DOHH2 (cell line): ENCODE measurements at regions not wholly inside any gene's neighbourhood (a gene's known extent, or its start where the extent isn't known, plus 50 kb on each side); places are given as distances from the start of the nearest gene placed in this dataset.

Source experiments
- H3F3A ChIP-seq: fragments of 200-600 bp; sonication (generic), shearing (Covaris generic); 2 replicates; pipeline ENCODE4 v1.6.0; 2016; ENCODE audit warnings: antibody characterized with exemption, mild to moderate bottlenecking; ENCODE audit not compliant: control insufficient read depth, insufficient read depth
- H3K27ac ChIP-seq: fragments of 200-600 bp; sonication (generic); 2 replicates; pipeline ENCODE4 v1.5.1; 2014; ENCODE audit warnings: low read depth, mild to moderate bottlenecking, low read length, moderate library complexity
- H3K27me3 ChIP-seq: fragments of 200-600 bp; sonication (generic); 2 replicates; pipeline ENCODE4 v1.6.1; 2014; ENCODE audit warnings: mild to moderate bottlenecking, low read length, mixed read lengths; ENCODE audit not compliant: control insufficient read depth
- H3K36me3 ChIP-seq: fragments of 200-600 bp; sonication (generic); 2 replicates; pipeline ENCODE4 v1.6.1; 2014; ENCODE audit warnings: mild to moderate bottlenecking, low read length, moderate library complexity, mixed read lengths; ENCODE audit not compliant: control insufficient read depth
- H3K4me1 ChIP-seq: fragments of 200-600 bp; sonication (generic); 2 replicates; pipeline ENCODE4 v1.6.1; 2014; ENCODE audit warnings: mild to moderate bottlenecking, low read length, mixed read lengths; ENCODE audit not compliant: control insufficient read depth
- H3K4me2 ChIP-seq: fragments of 200-600 bp; sonication (generic); 2 replicates; pipeline ENCODE4 v1.6.0; 2014; ENCODE audit warnings: mild to moderate bottlenecking, low read length, moderate library complexity
- H3K4me3 ChIP-seq: fragments of 200-600 bp; sonication (generic); 2 replicates; pipeline ENCODE4 v1.5.1; 2014; ENCODE audit warnings: mild to moderate bottlenecking, low read length, mixed read lengths
- H3K79me2 ChIP-seq: fragments of 200-600 bp; sonication (generic); 2 replicates; pipeline ENCODE4 v1.6.1; 2014; ENCODE audit warnings: mild to moderate bottlenecking, low read length, mixed read lengths; ENCODE audit not compliant: control insufficient read depth
- H3K9me2 ChIP-seq: fragments of 200-600 bp; sonication (generic); replicated peaks from 2 replicates; pipeline ENCODE4 v1.6.1; 2014; ENCODE audit warnings: mild to moderate bottlenecking, low read length, mixed read lengths; ENCODE audit not compliant: control insufficient read depth
- H3K9me3 ChIP-seq: fragments of 200-600 bp; sonication (generic); 2 replicates; pipeline ENCODE4 v1.6.1; 2014; ENCODE audit warnings: antibody characterized with exemption, low read length, mixed read lengths; ENCODE audit not compliant: control insufficient read depth, insufficient read depth
- H4K20me1 ChIP-seq: fragments of 200-600 bp; sonication (generic); 2 replicates; pipeline ENCODE4 v1.6.0; 2014; ENCODE audit warnings: low read depth, mild to moderate bottlenecking, antibody characterized with exemption, low read length, moderate library complexity; ENCODE audit not compliant: control insufficient read depth, insufficient read depth
- CTCF ChIP-seq: fragments of 200-600 bp; sonication (generic); IDR thresholded peaks from one replicate; pipeline ENCODE4 v1.5.1; 2014; ENCODE audit warnings: antibody characterized with exemption, mild to moderate bottlenecking, low read depth, low read length; ENCODE audit not compliant: poor library complexity, severe bottlenecking
- EZH2phosphoT487 ChIP-seq: fragments of 200-600 bp; sonication (generic); IDR thresholded peaks from 2 replicates; pipeline ENCODE4 v1.6.1; 2017; ENCODE audit warnings: borderline replicate concordance, mild to moderate bottlenecking, antibody characterized with exemption, low read length, moderate library complexity, mixed read lengths

GRCh38 chr10:43811871-43812270 lies 163.2 kb upstream of the ZNF32 start:
- Histone ChIP-seq H3K27me3 (no peaks in the 10 kb centered on the region; the same call in 1 of the 2 replicates), H3K9me3 (no peaks in the 10 kb centered on the region), H3K36me3 (no peaks in the 10 kb centered on the region), H3K9me2 (no peaks in the 10 kb centered on the region), H3K4me3 (no peak overlapping the region), H3K4me2 (no peak overlapping the region), H3K4me1 (peaks cover 7% of the 10 kb centered on the region), H4K20me1 (no peaks in the 10 kb centered on the region), H3F3A (no peaks in the 10 kb centered on the region), H3K27ac (no peak overlapping the region), H3K79me2 (no peaks in the 10 kb centered on the region)
- TF ChIP-seq EZH2phosphoT487 (no peak), CTCF (no peak)

- H3K4me2 ChIP-seq, result no peak overlapping the region
- no peaks in the 10 kb centered on the region for H4K20me1 ChIP-seq
- no peaks in the 10 kb centered on the region; the same call in 1 of the 2 replicates for H3K27me3 ChIP-seq
- H3K79me2 ChIP-seq, result no peaks in the 10 kb centered on the region
- no peaks in the 10 kb centered on the region for H3K36me3 ChIP-seq
- no peaks in the 10 kb centered on the region for H3F3A ChIP-seq
- H3K9me3 ChIP-seq, result no peaks in the 10 kb centered on the region
- no peak overlapping the region for H3K27ac ChIP-seq
- H3K4me1 ChIP-seq, result no peaks in the 10 kb centered on the region
- TF ChIP-seq EZH2phosphoT487 (no peak), CTCF (no peak)
- H3K4me3 ChIP-seq, result no peak overlapping the region
- no peaks in the 10 kb centered on the region for H3K9me2 ChIP-seq
These were observed 160.7 kb upstream of the ZNF32 start for GRCh38 chr10:43809211-43809930.

- no peak overlapping the region for H3K4me3 ChIP-seq
- no peaks in the 10 kb centered on the region for H3F3A ChIP-seq
- no peak overlapping the region for H3K4me2 ChIP-seq
- H4K20me1 ChIP-seq, result no peaks in the 10 kb centered on the region
- no peaks in the 10 kb centered on the region for H3K9me3 ChIP-seq
- H3K4me1 ChIP-seq, result no peaks in the 10 kb centered on the region
- H3K36me3 ChIP-seq, result no peaks in the 10 kb centered on the region
- H3K27ac ChIP-seq, result no peak overlapping the region
- TF ChIP-seq CTCF (no peak), EZH2phosphoT487 (no peak)
- H3K27me3 ChIP-seq, result no peaks in the 10 kb centered on the region; the same call in 1 of the 2 replicates
- no peaks in the 10 kb centered on the region for H3K79me2 ChIP-seq
- H3K9me2 ChIP-seq, result no peaks in the 10 kb centered on the region
These were observed 159.5 kb upstream of the ZNF32 start for GRCh38 chr10:43808136-43808535.
